A673 (cell line): ENCODE measurements at regions not wholly inside any gene's neighbourhood (a gene's known extent, or its start where the extent isn't known, plus 50 kb on each side); places are given as distances from the start of the nearest gene placed in this dataset.

ENCODE experiments used
- BruUV-seq: library from RNA; stranded (reverse); fragments of 400-500 nt; replicated peaks from 2 replicates; lab custom pipeline; 2021; lab: Mats Ljungman, UMichigan
- CTCF ChIA-PET: fragments of 300-600 bp; sonication (Branson Sonifier 250); formaldehyde crosslinking; loops from one replicate; lab custom pipeline; 2022; ENCODE audit warnings: antibody characterized with exemption; lab: Charles Lee
- POLR2A ChIA-PET: fragments of 300-600 bp; sonication (Branson Sonifier 250); formaldehyde crosslinking; loops from one replicate; lab custom pipeline; 2022; ENCODE audit warnings: antibody characterized with exemption; ENCODE audit not compliant: low non-redundant PET; lab: Charles Lee
- DNase-seq: peaks from one replicate; pipeline ENCODE4 v3.0.0-alpha.2; 2015; ENCODE audit warnings: low spot score
- H3K27ac ChIP-seq: fragments of 200-600 bp; sonication (generic); 2 replicates; pipeline ENCODE4 v1.5.1; 2016; ENCODE audit warnings: mixed run types, low read depth, mild to moderate bottlenecking, mixed read lengths, antibody characterized with exemption, low read length; ENCODE audit not compliant: poor library complexity, severe bottlenecking
- H3K27me3 ChIP-seq: fragments of 200-600 bp; sonication (generic); replicated peaks from 2 replicates; pipeline ENCODE4 v1.6.1; 2017; ENCODE audit warnings: mixed run types, low read depth, mild to moderate bottlenecking, mixed read lengths, antibody characterized with exemption, low read length; ENCODE audit not compliant: insufficient read depth, poor library complexity
- H3K36me3 ChIP-seq: fragments of 200-600 bp; sonication (generic); 2 replicates; pipeline ENCODE4 v1.6.1; 2016; ENCODE audit warnings: mixed run types, mild to moderate bottlenecking, mixed read lengths, antibody characterized with exemption, low read length; ENCODE audit not compliant: insufficient read depth, poor library complexity, severe bottlenecking
- H3K4me1 ChIP-seq: fragments of 200-600 bp; sonication (generic); 2 replicates; pipeline ENCODE4 v1.6.1; 2017; ENCODE audit warnings: mixed run types, mild to moderate bottlenecking, mixed read lengths, antibody characterized with exemption, low read length; ENCODE audit not compliant: insufficient read depth, poor library complexity, severe bottlenecking
- H3K4me3 ChIP-seq: fragments of 200-600 bp; sonication (generic); 2 replicates; pipeline ENCODE4 v1.5.1; 2016; ENCODE audit warnings: low read depth, mixed run types, mild to moderate bottlenecking, mixed read lengths, low read length; ENCODE audit not compliant: poor library complexity, severe bottlenecking
- H3K9me3 ChIP-seq: fragments of 200-600 bp; sonication (generic); 2 replicates; pipeline ENCODE4 v1.6.1; 2016; ENCODE audit warnings: mixed run types, low read depth, mild to moderate bottlenecking, mixed read lengths, antibody characterized with exemption, low read length; ENCODE audit not compliant: poor library complexity, severe bottlenecking
- CTCF ChIP-seq: fragments of 300-800, 200-600 bp; sonication (generic); conservative IDR thresholded peaks from 2 replicates; pipeline ENCODE4 v1.5.1; 2017; ENCODE audit warnings: low read depth, mild to moderate bottlenecking, antibody characterized with exemption, low read length, moderate library complexity, mixed read lengths
- EZH2 ChIP-seq: fragments of 200-600 bp; sonication (generic); IDR thresholded peaks from 2 replicates; pipeline ENCODE4 v1.6.1; 2017; ENCODE audit warnings: borderline replicate concordance, low read depth, mild to moderate bottlenecking, mixed read lengths, antibody characterized with exemption, low read length; ENCODE audit not compliant: poor library complexity, severe bottlenecking
- intact Hi-C: fragments of 100-400 bp; cut with micrococcal nuclease; formaldehyde crosslinking; loops from one replicate; pipeline ENCODE4 v1.10.0; 2022; ENCODE audit not compliant: unreplicated experiment

- H3K36me3 ChIP-seq, result no peaks in the 10 kb centered on the region
- POLR2A ChIA-PET, result interaction anchor here (0.6 kb wide), 1 partner anchor 442 kb away, joined by 20 read pairs; no protein-coding TSS in a partner anchor
- CTCF ChIA-PET, result no interaction called here
- no peaks in the 10 kb centered on the region for H3K9me3 ChIP-seq
- TF ChIP-seq CTCF (no peak), EZH2 (no peak)
- intact Hi-C loops, result no loop called here
- H3K27ac ChIP-seq, result no peak overlapping the region
- H3K4me1 ChIP-seq, result no peaks in the 10 kb centered on the region
- no peak for DNase-seq
- H3K27me3 ChIP-seq, result no peaks in the 10 kb centered on the region
- no peak overlapping the region for H3K4me3 ChIP-seq
- no TSS peak for BruUV-seq
Observed at GRCh38 chr11:122279194-122279593, 163.2 kb upstream of the BLID start.

- ChIA-PET POLR2A (no interaction called here), CTCF (interaction anchor here (0.5 to 0.6 kb wide), 2 partner anchors 20 to 84 kb away, joined by 3 to 5 read pairs; no protein-coding TSS in a partner anchor)
- Histone ChIP-seq H3K4me3 (no peak overlapping the region), H3K4me1 (peaks cover 13% of the 10 kb centered on the region), H3K9me3 (no peaks in the 10 kb centered on the region), H3K27me3 (no peaks in the 10 kb centered on the region), H3K27ac (no peak overlapping the region), H3K36me3 (no peaks in the 10 kb centered on the region)
- no peak for DNase-seq
- BruUV-seq, result no TSS peak
- TF ChIP-seq EZH2 (no peak), CTCF (no peak)
- intact Hi-C loops, result no loop called here
Observed at GRCh38 chr11:122277493-122277892, 161.5 kb upstream of the BLID start.

- H3K9me3 ChIP-seq, result no peaks in the 10 kb centered on the region
- no peak overlapping the region for H3K27ac ChIP-seq
- ChIA-PET POLR2A (no interaction called here), CTCF (no interaction called here)
- peaks cover 13% of the 10 kb centered on the region for H3K4me1 ChIP-seq
- intact Hi-C loops, result no loop called here
- TF ChIP-seq CTCF (no peak), EZH2 (no peak)
- H3K4me3 ChIP-seq, result no peak overlapping the region
- BruUV-seq, result no TSS peak
- no peak for DNase-seq
- H3K27me3 ChIP-seq, result no peaks in the 10 kb centered on the region
- H3K36me3 ChIP-seq, result no peaks in the 10 kb centered on the region
Observed at GRCh38 chr11:122276221-122276620, 160.2 kb upstream of the BLID start.
